Prostate gland (tissue), 2 donors: ENCODE measurements at regions not wholly inside any gene's neighbourhood (a gene's known extent, or its start where the extent isn't known, plus 50 kb on each side); places are given as distances from the start of the nearest gene placed in this dataset.

Experiments used
- CTCF ChIP-seq, 4 experiments: fragments of 200-600 bp in 2 of 4; fragments of 450-650 bp in 2 of 4; sonication (generic) in 2 of 4; IDR thresholded peaks; 1 replicate in 3 of 4; 2 replicates in 1 of 4; pipeline ENCODE4 v1.5.1; 2016 to 2019; ENCODE audit warnings: antibody characterized with exemption in 4 of 4, mild to moderate bottlenecking in 2 of 4, moderate library complexity in 2 of 4
- POLR2A ChIP-seq: fragments of 450-650 bp; IDR thresholded peaks from one replicate; pipeline ENCODE4 v1.6.1; 2016; ENCODE audit warnings: antibody characterized with exemption, mild to moderate bottlenecking
- POLR2AphosphoS5 ChIP-seq: sonication (generic); formaldehyde crosslinking; IDR thresholded peaks from one replicate; pipeline ENCODE4 v1.6.1; 2017; ENCODE audit warnings: antibody characterized with exemption

- TF ChIP-seq POLR2A (no peak), CTCF (IDR thresholded peaks at IDR 0.05) (no peak), POLR2AphosphoS5 (no peak)
Observed at GRCh38 chr22:48889887-48890692, 937.6 kb downstream of the BRD1 start.
